Prostate gland (tissue), 2 donors: ENCODE measurements at regions not wholly inside any gene's neighbourhood (a gene's known extent, or its start where the extent isn't known, plus 50 kb on each side); places are given as distances from the start of the nearest gene placed in this dataset.
"Not testable (repeated sequence)": the region's sequence is repeated elsewhere in the genome, so short reads cannot be mapped to it uniquely, and the experiment has no call there.

ENCODE experiments used
- DNase-seq: peaks from one replicate; pipeline ENCODE4 v3.0.0-alpha.2; 2019; ENCODE audit warnings: low spot score
- H3K27ac ChIP-seq, 2 donors: fragments of 200-600 bp; sonication (generic); 2 replicates each; pipeline ENCODE4 v1.5.1; 2017 to 2019
- H3K27me3 ChIP-seq: fragments of 200-600 bp; sonication (generic); replicated peaks from 2 replicates; pipeline ENCODE4 v1.5.1; 2019; ENCODE audit not compliant: insufficient read depth
- H3K36me3 ChIP-seq, 2 donors: fragments of 200-600 bp; sonication (generic); 1 replicate in 1 of 2; 2 replicates in 1 of 2; pipeline versions ENCODE4 v1.5.1 to v1.8.1; 2017 to 2019
- H3K4me1 ChIP-seq: fragments of 200-600 bp; sonication (generic); replicated peaks from 2 replicates; pipeline ENCODE4 v1.5.1; 2019
- H3K4me3 ChIP-seq, 2 donors: fragments of 200-600 bp; sonication (generic); 2 replicates each; pipeline ENCODE4 v1.5.1; 2017 to 2019
- H3K9me3 ChIP-seq: fragments of 200-600 bp; sonication (generic); 2 replicates; pipeline ENCODE4 v1.5.1; 2017
- POLR2A ChIP-seq: fragments of 450-650 bp; IDR thresholded peaks from one replicate; pipeline ENCODE4 v1.6.1; 2016; ENCODE audit warnings: antibody characterized with exemption, mild to moderate bottlenecking
- POLR2AphosphoS5 ChIP-seq: sonication (generic); formaldehyde crosslinking; IDR thresholded peaks from one replicate; pipeline ENCODE4 v1.6.1; 2017; ENCODE audit warnings: antibody characterized with exemption
- WGBS: methylation state at CpG from one replicate; pipeline ENCODE4 v1.1.5; 2018; 5-methylcytosine and 5-hydroxymethylcytosine counted together
- intact Hi-C: fragments of 100-400 bp; cut with DNase I; formaldehyde crosslinking; loops from one replicate; pipeline ENCODE4 v1.14.2; 2022
- TF ChIP-seq, protein P1 (sequence below), 4 experiments: fragments of 200-600 bp in 2 of 4; fragments of 450-650 bp in 2 of 4; sonication (generic) in 2 of 4; IDR thresholded peaks; 1 replicate in 3 of 4; 2 replicates in 1 of 4; pipeline ENCODE4 v1.5.1; 2016 to 2019; ENCODE audit warnings: antibody characterized with exemption in 4 of 4, mild to moderate bottlenecking in 2 of 4, moderate library complexity in 2 of 4

DNA sequence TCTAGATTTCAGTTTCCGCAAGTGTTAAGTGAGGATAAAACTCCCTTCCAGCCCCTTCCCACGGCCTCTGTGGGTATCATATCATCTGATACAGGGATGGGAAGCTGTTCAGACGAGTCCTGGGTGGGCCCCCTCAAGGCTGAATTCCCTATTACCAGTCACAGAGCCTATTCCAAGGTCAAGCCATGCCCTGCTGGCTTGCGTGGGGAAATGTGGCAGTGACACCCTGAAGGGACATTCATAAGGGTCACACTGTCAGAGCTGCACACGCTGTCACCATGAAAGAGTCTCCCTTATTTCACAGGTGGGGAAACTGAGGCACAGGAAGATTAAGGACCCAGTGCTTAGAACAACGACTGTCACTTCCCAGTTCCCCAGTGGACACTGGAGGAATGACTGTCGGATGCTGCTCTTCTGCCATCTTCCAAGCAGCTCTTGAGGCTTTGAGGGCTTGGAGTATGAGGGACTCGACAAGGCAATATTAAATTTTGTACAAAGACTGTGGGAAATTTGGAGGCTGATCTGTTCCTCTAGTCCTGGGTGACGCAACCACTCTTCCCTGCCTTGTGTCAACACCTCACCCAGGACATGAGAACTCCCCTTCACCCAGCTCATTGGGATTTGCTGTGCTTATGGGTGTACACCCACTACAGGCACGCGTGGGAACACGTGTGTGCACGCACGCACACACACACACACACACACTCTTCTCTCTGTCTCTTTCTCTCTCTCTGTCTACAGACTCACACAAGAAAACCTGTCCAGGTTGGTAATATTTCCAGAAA lies 386.0 kb downstream of the RPS24 start:
- H3K27me3 ChIP-seq: no peaks in the 10 kb centered on the region
- no peak overlapping the region for H3K4me3 ChIP-seq
- intact Hi-C loops: no loop called here
- no peak overlapping the region for H3K27ac ChIP-seq
- no peaks in the 10 kb centered on the region for H3K36me3 ChIP-seq
- TF ChIP-seq, protein P1, sequence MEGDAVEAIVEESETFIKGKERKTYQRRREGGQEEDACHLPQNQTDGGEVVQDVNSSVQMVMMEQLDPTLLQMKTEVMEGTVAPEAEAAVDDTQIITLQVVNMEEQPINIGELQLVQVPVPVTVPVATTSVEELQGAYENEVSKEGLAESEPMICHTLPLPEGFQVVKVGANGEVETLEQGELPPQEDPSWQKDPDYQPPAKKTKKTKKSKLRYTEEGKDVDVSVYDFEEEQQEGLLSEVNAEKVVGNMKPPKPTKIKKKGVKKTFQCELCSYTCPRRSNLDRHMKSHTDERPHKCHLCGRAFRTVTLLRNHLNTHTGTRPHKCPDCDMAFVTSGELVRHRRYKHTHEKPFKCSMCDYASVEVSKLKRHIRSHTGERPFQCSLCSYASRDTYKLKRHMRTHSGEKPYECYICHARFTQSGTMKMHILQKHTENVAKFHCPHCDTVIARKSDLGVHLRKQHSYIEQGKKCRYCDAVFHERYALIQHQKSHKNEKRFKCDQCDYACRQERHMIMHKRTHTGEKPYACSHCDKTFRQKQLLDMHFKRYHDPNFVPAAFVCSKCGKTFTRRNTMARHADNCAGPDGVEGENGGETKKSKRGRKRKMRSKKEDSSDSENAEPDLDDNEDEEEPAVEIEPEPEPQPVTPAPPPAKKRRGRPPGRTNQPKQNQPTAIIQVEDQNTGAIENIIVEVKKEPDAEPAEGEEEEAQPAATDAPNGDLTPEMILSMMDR (IDR thresholded peaks at IDR 0.05): no peak
- TF ChIP-seq POLR2AphosphoS5: no peak
- TF ChIP-seq POLR2A: no peak
- 93% methylated on average over 14 of the region's 14 CpGs for WGBS
- H3K9me3 ChIP-seq: no peaks in the 10 kb centered on the region
- no peaks in the 10 kb centered on the region for H3K4me1 ChIP-seq
- no peak for DNase-seq

DNA sequence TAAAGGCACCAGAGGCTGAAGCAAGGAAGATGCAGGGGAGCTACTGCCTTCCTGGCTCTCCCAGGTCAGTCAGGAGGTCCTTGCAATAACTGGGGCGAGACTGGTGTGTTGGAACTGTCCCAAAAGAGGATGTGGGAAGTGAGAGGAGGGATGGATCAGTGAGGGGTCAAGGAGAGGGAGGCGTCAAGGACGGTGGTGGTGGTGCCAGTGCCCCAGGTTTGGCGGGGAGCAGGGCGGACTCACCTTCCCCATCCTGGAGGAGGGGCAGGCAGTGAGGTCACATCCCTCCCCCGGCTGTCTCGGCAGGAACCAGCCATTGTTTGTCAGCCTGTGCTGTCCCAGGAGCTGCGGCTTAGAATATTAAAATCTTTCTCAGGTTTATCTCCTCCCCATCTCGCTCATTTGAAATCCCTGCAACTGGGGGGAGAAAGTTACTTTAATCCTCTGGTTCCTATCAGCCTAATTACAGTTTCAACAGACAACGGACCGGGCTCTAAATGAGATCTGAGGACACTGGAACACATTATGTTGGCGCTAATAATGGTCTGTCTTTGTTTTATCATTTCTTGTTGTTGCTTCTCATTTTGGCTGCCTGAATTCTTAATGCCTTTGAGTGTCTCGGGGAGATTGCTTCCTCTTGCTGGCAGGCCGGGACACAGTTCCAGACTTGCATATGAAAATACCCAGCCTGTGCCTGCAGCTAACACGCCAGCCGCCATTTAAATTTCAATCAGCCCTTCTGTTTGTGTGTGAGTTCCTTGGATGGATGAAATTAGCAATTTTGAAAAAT lies 387.5 kb downstream of the RPS24 start:
- DNase-seq: no peak
- intact Hi-C loops: no loop called here
- H3K27me3 ChIP-seq: no peaks in the 10 kb centered on the region
- H3K9me3 ChIP-seq: no peaks in the 10 kb centered on the region
- no peaks in the 10 kb centered on the region for H3K4me1 ChIP-seq
- no peak overlapping the region for H3K27ac ChIP-seq
- WGBS: 38% methylated on average over 16 of the region's 16 CpGs
- no peaks in the 10 kb centered on the region for H3K36me3 ChIP-seq
- TF ChIP-seq POLR2AphosphoS5 (no peak), POLR2A (no peak)
- TF ChIP-seq, protein P1 (IDR thresholded peaks at IDR 0.05): no peak
- H3K4me3 ChIP-seq: no peak overlapping the region

DNA sequence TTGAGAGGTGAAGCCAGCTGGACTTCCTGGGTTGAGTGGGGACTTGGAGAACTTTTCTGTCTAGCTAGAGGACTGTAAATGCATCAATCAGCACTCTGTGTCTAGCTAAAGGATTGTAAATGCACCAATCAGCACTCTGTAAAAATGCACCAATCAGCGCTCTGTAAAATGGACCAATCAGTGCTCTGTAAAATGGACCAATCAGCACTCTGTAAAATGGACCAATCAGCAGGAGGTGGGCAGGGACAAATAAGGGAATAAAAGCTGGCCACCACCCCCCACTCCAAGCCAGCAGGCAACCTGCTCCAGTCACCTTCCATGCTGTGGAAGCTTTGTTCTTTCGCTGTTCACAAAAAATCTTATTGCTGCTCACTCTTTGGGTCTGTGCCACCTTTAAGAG lies 390.4 kb downstream of the RPS24 start:
- H3K4me3 ChIP-seq, intact Hi-C loops, H3K9me3 ChIP-seq, DNase-seq, H3K36me3 ChIP-seq, H3K27me3 ChIP-seq, H3K27ac ChIP-seq, H3K4me1 ChIP-seq: not testable (repeated sequence)
- WGBS: 97% methylated on average over 2 of the region's 2 CpGs

DNA sequence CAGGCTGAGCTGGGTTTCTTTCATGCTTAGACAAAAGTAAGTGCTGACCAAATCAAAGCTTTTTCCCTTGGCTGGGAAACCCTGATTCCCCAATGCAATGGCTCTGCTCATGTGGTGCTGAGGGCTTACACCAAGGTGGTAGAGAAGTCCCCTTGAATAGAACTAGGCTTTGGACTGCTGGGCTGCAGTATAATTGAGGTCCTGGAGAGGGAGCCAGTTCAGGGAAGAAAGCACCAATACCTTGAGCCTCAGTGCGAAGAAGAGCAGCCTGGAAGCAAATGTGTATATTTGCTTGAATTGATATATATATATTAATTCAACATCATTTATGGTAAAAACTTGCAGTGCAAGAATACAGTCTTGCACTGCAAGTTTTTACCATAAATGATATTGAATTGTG lies 391.1 kb downstream of the RPS24 start:
- TF ChIP-seq POLR2AphosphoS5 (no peak), POLR2A (no peak)
- TF ChIP-seq, protein P1 (IDR thresholded peaks at IDR 0.05): no peak
- intact Hi-C loops: no loop called here
- Histone ChIP-seq H3K4me3 (no peak overlapping the region), H3K4me1 (no peaks in the 10 kb centered on the region), H3K36me3 (no peaks in the 10 kb centered on the region), H3K27me3 (no peaks in the 10 kb centered on the region), H3K27ac (no peak overlapping the region), H3K9me3 (no peaks in the 10 kb centered on the region)
- no peak for DNase-seq
- WGBS: 88% methylated on average over 1 of the region's 1 CpG

DNA sequence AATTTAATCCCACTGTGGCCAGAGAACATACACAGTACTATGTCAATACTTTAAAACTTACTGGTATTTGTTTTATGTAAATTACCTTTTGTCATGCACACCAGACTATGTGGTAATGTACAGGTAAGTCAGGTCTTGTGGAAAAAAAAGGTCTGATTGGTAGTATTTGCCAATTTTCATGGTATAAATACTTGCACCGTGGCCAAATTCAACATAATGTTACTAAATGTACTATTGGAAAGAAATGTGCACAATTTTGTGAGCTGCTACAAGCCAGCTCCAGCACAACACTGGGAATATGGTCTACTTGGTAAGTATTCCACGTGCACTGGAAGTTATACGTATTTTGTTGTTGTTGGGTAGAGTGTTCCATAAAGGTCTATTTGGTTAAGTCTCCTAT lies 392.5 kb downstream of the RPS24 start:
- Histone ChIP-seq H3K36me3 (no peaks in the 10 kb centered on the region), H3K4me1 (no peaks in the 10 kb centered on the region), H3K27me3 (no peaks in the 10 kb centered on the region), H3K9me3 (no peaks in the 10 kb centered on the region), H3K4me3 (no peak overlapping the region), H3K27ac (no peak overlapping the region)
- intact Hi-C loops: no loop called here
- DNase-seq: no peak
- WGBS: 76% methylated on average over 3 of the region's 3 CpGs
- no peak for TF ChIP-seq POLR2A
- TF ChIP-seq, protein P1 (IDR thresholded peaks at IDR 0.05): no peak
- peak; percentile 48 for TF ChIP-seq POLR2AphosphoS5
